ENCODE measurements at regions not wholly inside any gene's neighbourhood (a gene's known extent, or its start where the extent isn't known, plus 50 kb on each side); places are given as distances from the start of the nearest gene placed in this dataset.

- Histone ChIP-seq H3K4me3 (ENCODE audit: low read depth in 1 of 2, low read length in 1 of 2) (no peak overlapping the region), H3K27me3 (no peaks in the 10 kb centered on the region), H3K27ac (no peak overlapping the region), H3K36me3 (no peaks in the 10 kb centered on the region), H3K4me1 (ENCODE audit: control insufficient read depth in 1 of 2, insufficient read depth in 1 of 2, low read depth in 1 of 2, low read length in 1 of 2) (no peaks in the 10 kb centered on the region), H3K9me3 (no peaks in the 10 kb centered on the region)
- TF ChIP-seq CTCF (IDR thresholded peaks at IDR 0.05), result no peak
Measured at GRCh38 chr12:61502179-61502578, 758.0 kb upstream of the USP15 start.

- Histone ChIP-seq H3K4me3 (ENCODE audit: low read depth in 1 of 2, low read length in 1 of 2) (no peak overlapping the region), H3K36me3 (no peaks in the 10 kb centered on the region), H3K27ac (no peak overlapping the region), H3K4me1 (ENCODE audit: control insufficient read depth in 1 of 2, insufficient read depth in 1 of 2, low read depth in 1 of 2, low read length in 1 of 2) (no peaks in the 10 kb centered on the region), H3K27me3 (no peaks in the 10 kb centered on the region), H3K9me3 (no peaks in the 10 kb centered on the region)
- TF ChIP-seq CTCF (IDR thresholded peaks at IDR 0.05), result no peak
Measured at GRCh38 chr12:61504396-61505080, 755.7 kb upstream of the USP15 start.

- Histone ChIP-seq H3K9me3 (no peaks in the 10 kb centered on the region), H3K27me3 (no peaks in the 10 kb centered on the region), H3K27ac (no peak overlapping the region), H3K36me3 (no peaks in the 10 kb centered on the region), H3K4me3 (ENCODE audit: low read depth in 1 of 2, low read length in 1 of 2) (no peak overlapping the region), H3K4me1 (ENCODE audit: control insufficient read depth in 1 of 2, insufficient read depth in 1 of 2, low read depth in 1 of 2, low read length in 1 of 2) (no peaks in the 10 kb centered on the region)
- no peak for TF ChIP-seq CTCF (IDR thresholded peaks at IDR 0.05)
Measured at GRCh38 chr12:61513499-61513898, 746.7 kb upstream of the USP15 start.

GRCh38 chr12:61514016-61514415, 746.2 kb upstream of the USP15 start:
- Histone ChIP-seq H3K9me3 (no peaks in the 10 kb centered on the region), H3K27me3 (no peaks in the 10 kb centered on the region), H3K4me1 (ENCODE audit: control insufficient read depth in 1 of 2, insufficient read depth in 1 of 2, low read depth in 1 of 2, low read length in 1 of 2) (no peaks in the 10 kb centered on the region), H3K4me3 (ENCODE audit: low read depth in 1 of 2, low read length in 1 of 2) (no peak overlapping the region), H3K36me3 (no peaks in the 10 kb centered on the region), H3K27ac (no peak overlapping the region)
- TF ChIP-seq CTCF (IDR thresholded peaks at IDR 0.05), result no peak

DNA sequence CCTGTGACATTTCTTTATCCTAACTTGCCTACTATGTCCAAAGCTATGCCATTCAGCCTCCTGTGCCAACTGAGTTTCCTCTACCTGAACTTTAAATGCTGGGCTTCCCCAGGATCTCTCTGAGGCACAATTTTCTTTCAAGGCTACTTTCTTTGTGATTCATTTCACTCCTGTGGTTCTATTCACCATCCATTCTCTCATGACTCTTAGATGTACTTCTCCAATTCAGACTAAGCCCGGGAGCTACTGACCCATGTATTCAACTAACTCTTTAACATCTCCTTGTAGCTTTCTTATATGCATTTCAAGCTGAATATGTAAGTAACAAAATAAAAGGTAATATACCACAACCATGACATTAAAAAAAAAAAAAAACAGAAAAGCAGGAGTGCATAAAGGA, 738.9 kb upstream of the USP15 start:
- no peaks in the 10 kb centered on the region for H3K27me3 ChIP-seq
- TF ChIP-seq CTCF (IDR thresholded peaks at IDR 0.05), result no peak
- no peaks in the 10 kb centered on the region for H3K36me3 ChIP-seq
- H3K4me1 ChIP-seq (ENCODE audit: control insufficient read depth in 1 of 2, insufficient read depth in 1 of 2, low read depth in 1 of 2, low read length in 1 of 2), result no peaks in the 10 kb centered on the region
- no peak overlapping the region for H3K27ac ChIP-seq
- H3K4me3 ChIP-seq (ENCODE audit: low read depth in 1 of 2, low read length in 1 of 2), result no peak overlapping the region
- H3K9me3 ChIP-seq, result no peaks in the 10 kb centered on the region

Data from neutrophil (primary cell).